Loucy (cell line): ENCODE measurements at regions not wholly inside any gene's neighbourhood (a gene's known extent, or its start where the extent isn't known, plus 50 kb on each side); places are given as distances from the start of the nearest gene placed in this dataset.

ENCODE experiments used
- EZH2phosphoT487 ChIP-seq: fragments of 200-600 bp; IDR thresholded peaks from 2 replicates; pipeline ENCODE4 v1.6.1; 2018; ENCODE audit warnings: antibody characterized with exemption, mild to moderate bottlenecking, moderate library complexity, borderline replicate concordance
- TF ChIP-seq, protein P1 (sequence below): fragments of 200-600 bp; sonication (generic); conservative IDR thresholded peaks from 2 replicates; pipeline ENCODE4 v1.5.1; 2014; ENCODE audit warnings: mild to moderate bottlenecking, antibody characterized with exemption, low read length

DNA sequence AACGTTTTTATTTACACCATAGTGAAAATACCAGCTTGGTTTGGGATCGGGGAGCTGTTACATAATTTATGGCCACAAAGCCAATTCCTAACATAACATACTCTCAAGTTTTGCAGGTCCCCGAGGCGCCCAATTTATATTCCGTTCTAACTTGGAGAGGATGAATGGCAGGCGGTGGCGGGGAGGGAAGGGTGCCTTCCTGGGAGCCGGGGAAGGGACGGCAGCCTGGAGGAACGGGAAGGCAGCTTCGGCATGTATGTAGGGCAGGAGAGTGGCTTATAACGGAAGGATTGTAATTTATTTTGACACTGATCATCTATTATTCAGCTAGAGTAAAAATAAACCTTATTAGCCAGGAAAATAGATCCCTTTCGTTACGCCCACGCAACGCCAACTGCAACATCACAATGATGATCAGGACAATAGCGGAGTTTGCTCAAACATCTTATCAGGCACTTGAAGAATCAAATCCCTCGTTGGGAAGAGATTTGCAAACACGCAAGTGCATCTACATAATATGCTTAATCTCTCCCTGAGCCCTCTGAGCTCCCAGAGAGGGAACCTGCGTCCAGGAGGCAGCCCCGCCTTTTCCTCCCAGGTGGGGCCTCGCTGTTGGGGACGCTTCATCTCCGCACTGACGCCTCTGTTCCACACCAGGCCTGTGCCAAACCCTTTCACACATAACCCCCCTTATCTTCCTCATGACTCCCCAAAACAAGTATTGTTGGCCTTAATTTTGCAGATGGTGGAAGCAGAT, 93.7 kb upstream of the C1orf174 start:
- TF ChIP-seq, protein P1, sequence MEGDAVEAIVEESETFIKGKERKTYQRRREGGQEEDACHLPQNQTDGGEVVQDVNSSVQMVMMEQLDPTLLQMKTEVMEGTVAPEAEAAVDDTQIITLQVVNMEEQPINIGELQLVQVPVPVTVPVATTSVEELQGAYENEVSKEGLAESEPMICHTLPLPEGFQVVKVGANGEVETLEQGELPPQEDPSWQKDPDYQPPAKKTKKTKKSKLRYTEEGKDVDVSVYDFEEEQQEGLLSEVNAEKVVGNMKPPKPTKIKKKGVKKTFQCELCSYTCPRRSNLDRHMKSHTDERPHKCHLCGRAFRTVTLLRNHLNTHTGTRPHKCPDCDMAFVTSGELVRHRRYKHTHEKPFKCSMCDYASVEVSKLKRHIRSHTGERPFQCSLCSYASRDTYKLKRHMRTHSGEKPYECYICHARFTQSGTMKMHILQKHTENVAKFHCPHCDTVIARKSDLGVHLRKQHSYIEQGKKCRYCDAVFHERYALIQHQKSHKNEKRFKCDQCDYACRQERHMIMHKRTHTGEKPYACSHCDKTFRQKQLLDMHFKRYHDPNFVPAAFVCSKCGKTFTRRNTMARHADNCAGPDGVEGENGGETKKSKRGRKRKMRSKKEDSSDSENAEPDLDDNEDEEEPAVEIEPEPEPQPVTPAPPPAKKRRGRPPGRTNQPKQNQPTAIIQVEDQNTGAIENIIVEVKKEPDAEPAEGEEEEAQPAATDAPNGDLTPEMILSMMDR: no peak
- no peak for TF ChIP-seq EZH2phosphoT487
